ENCODE measurements at regions not wholly inside any gene's neighbourhood (a gene's known extent, or its start where the extent isn't known, plus 50 kb on each side); places are given as distances from the start of the nearest gene placed in this dataset.

- no peaks in the 10 kb centered on the region for H3K27me3 ChIP-seq (ENCODE audit: control insufficient read depth in 3 of 3, insufficient read depth in 3 of 3, low read length in 3 of 3)
- H3K9ac ChIP-seq (ENCODE audit: low read depth in 1 of 3, low read length in 3 of 3), result no peak overlapping the region
- no peaks in the 10 kb centered on the region for H3K9me3 ChIP-seq (ENCODE audit: control insufficient read depth in 3 of 3, low read length in 3 of 3)
- H3K27ac ChIP-seq (ENCODE audit: low read depth, low read length), result no peak overlapping the region
- peaks cover 0 to 3% (median 0%) of the 10 kb centered on the region in 3 donors for H3K4me1 ChIP-seq (ENCODE audit: control insufficient read depth in 3 of 3, insufficient read depth in 3 of 3, low read length in 3 of 3)
- no peak overlapping the region for H3K4me3 ChIP-seq (ENCODE audit: low read length in 3 of 3)
- H3K36me3 ChIP-seq (ENCODE audit: control insufficient read depth in 3 of 3, insufficient read depth in 3 of 3, low read length in 3 of 3), result no peaks in the 10 kb centered on the region
Measured at GRCh38 chr2:188645986-188646385, 328.2 kb upstream of the COL3A1 start.

GRCh38 chr2:188647430-188648070 is 326.6 kb upstream of the COL3A1 start:
- Histone ChIP-seq H3K9me3 (ENCODE audit: control insufficient read depth in 3 of 3, low read length in 3 of 3) (no peaks in the 10 kb centered on the region), H3K4me3 (ENCODE audit: low read length in 3 of 3) (no peak overlapping the region), H3K4me1 (ENCODE audit: control insufficient read depth in 3 of 3, insufficient read depth in 3 of 3, low read length in 3 of 3) (peaks cover 0 to 3% (median 0%) of the 10 kb centered on the region in 3 donors), H3K36me3 (ENCODE audit: control insufficient read depth in 3 of 3, insufficient read depth in 3 of 3, low read length in 3 of 3) (no peaks in the 10 kb centered on the region), H3K9ac (ENCODE audit: low read depth in 1 of 3, low read length in 3 of 3) (no peak overlapping the region), H3K27me3 (ENCODE audit: control insufficient read depth in 3 of 3, insufficient read depth in 3 of 3, low read length in 3 of 3) (no peaks in the 10 kb centered on the region), H3K27ac (ENCODE audit: low read depth, low read length) (no peak overlapping the region)

- no peak overlapping the region for H3K4me3 ChIP-seq (ENCODE audit: low read length in 3 of 3)
- no peak overlapping the region for H3K27ac ChIP-seq (ENCODE audit: low read depth, low read length)
- H3K9ac ChIP-seq (ENCODE audit: low read depth in 1 of 3, low read length in 3 of 3), result no peak overlapping the region
- H3K36me3 ChIP-seq (ENCODE audit: control insufficient read depth in 3 of 3, insufficient read depth in 3 of 3, low read length in 3 of 3), result no peaks in the 10 kb centered on the region
- H3K4me1 ChIP-seq (ENCODE audit: control insufficient read depth in 3 of 3, insufficient read depth in 3 of 3, low read length in 3 of 3), result no peaks in the 10 kb centered on the region
- H3K9me3 ChIP-seq (ENCODE audit: control insufficient read depth in 3 of 3, low read length in 3 of 3), result no peaks in the 10 kb centered on the region
- H3K27me3 ChIP-seq (ENCODE audit: control insufficient read depth in 3 of 3, insufficient read depth in 3 of 3, low read length in 3 of 3), result no peaks in the 10 kb centered on the region
Measured at GRCh38 chr2:188659656-188660406, 314.3 kb upstream of the COL3A1 start.

- no peak overlapping the region for H3K27ac ChIP-seq (ENCODE audit: low read depth, low read length)
- H3K9me3 ChIP-seq (ENCODE audit: control insufficient read depth in 3 of 3, low read length in 3 of 3), result no peaks in the 10 kb centered on the region
- no peaks in the 10 kb centered on the region for H3K4me1 ChIP-seq (ENCODE audit: control insufficient read depth in 3 of 3, insufficient read depth in 3 of 3, low read length in 3 of 3)
- no peak overlapping the region for H3K9ac ChIP-seq (ENCODE audit: low read depth in 1 of 3, low read length in 3 of 3)
- H3K27me3 ChIP-seq (ENCODE audit: control insufficient read depth in 3 of 3, insufficient read depth in 3 of 3, low read length in 3 of 3), result no peaks in the 10 kb centered on the region
- H3K4me3 ChIP-seq (ENCODE audit: low read length in 3 of 3), result no peak overlapping the region
- H3K36me3 ChIP-seq (ENCODE audit: control insufficient read depth in 3 of 3, insufficient read depth in 3 of 3, low read length in 3 of 3), result no peaks in the 10 kb centered on the region
Measured at GRCh38 chr2:188663301-188663700, 310.9 kb upstream of the COL3A1 start.

- Histone ChIP-seq H3K36me3 (ENCODE audit: control insufficient read depth in 3 of 3, insufficient read depth in 3 of 3, low read length in 3 of 3) (no peaks in the 10 kb centered on the region), H3K27me3 (ENCODE audit: control insufficient read depth in 3 of 3, insufficient read depth in 3 of 3, low read length in 3 of 3) (no peaks in the 10 kb centered on the region), H3K9me3 (ENCODE audit: control insufficient read depth in 3 of 3, low read length in 3 of 3) (no peaks in the 10 kb centered on the region), H3K4me3 (ENCODE audit: low read length in 3 of 3) (no peak overlapping the region), H3K9ac (ENCODE audit: low read depth in 1 of 3, low read length in 3 of 3) (no peak overlapping the region), H3K4me1 (ENCODE audit: control insufficient read depth in 3 of 3, insufficient read depth in 3 of 3, low read length in 3 of 3) (no peaks in the 10 kb centered on the region), H3K27ac (ENCODE audit: low read depth, low read length) (no peak overlapping the region)
Measured at GRCh38 chr2:188664416-188664815, 309.8 kb upstream of the COL3A1 start.

- Histone ChIP-seq H3K27me3 (ENCODE audit: control insufficient read depth in 3 of 3, insufficient read depth in 3 of 3, low read length in 3 of 3) (no peaks in the 10 kb centered on the region), H3K4me1 (ENCODE audit: control insufficient read depth in 3 of 3, insufficient read depth in 3 of 3, low read length in 3 of 3) (no peaks in the 10 kb centered on the region), H3K9ac (ENCODE audit: low read depth in 1 of 3, low read length in 3 of 3) (no peak overlapping the region), H3K36me3 (ENCODE audit: control insufficient read depth in 3 of 3, insufficient read depth in 3 of 3, low read length in 3 of 3) (no peaks in the 10 kb centered on the region), H3K9me3 (ENCODE audit: control insufficient read depth in 3 of 3, low read length in 3 of 3) (no peaks in the 10 kb centered on the region), H3K27ac (ENCODE audit: low read depth, low read length) (no peak overlapping the region), H3K4me3 (ENCODE audit: low read length in 3 of 3) (no peak overlapping the region)
Measured at GRCh38 chr2:188664951-188665595, 309.1 kb upstream of the COL3A1 start.

GRCh38 chr2:188665727-188666304 is 308.4 kb upstream of the COL3A1 start:
- H3K4me3 ChIP-seq (ENCODE audit: low read length in 3 of 3), result no peak overlapping the region
- no peaks in the 10 kb centered on the region for H3K27me3 ChIP-seq (ENCODE audit: control insufficient read depth in 3 of 3, insufficient read depth in 3 of 3, low read length in 3 of 3)
- no peaks in the 10 kb centered on the region for H3K4me1 ChIP-seq (ENCODE audit: control insufficient read depth in 3 of 3, insufficient read depth in 3 of 3, low read length in 3 of 3)
- H3K27ac ChIP-seq (ENCODE audit: low read depth, low read length), result no peak overlapping the region
- H3K9ac ChIP-seq (ENCODE audit: low read depth in 1 of 3, low read length in 3 of 3), result no peak overlapping the region
- H3K9me3 ChIP-seq (ENCODE audit: control insufficient read depth in 3 of 3, low read length in 3 of 3), result no peaks in the 10 kb centered on the region
- H3K36me3 ChIP-seq (ENCODE audit: control insufficient read depth in 3 of 3, insufficient read depth in 3 of 3, low read length in 3 of 3), result no peaks in the 10 kb centered on the region

- Histone ChIP-seq H3K4me3 (ENCODE audit: low read length in 3 of 3) (no peak overlapping the region), H3K27ac (ENCODE audit: low read depth, low read length) (no peak overlapping the region), H3K27me3 (ENCODE audit: control insufficient read depth in 3 of 3, insufficient read depth in 3 of 3, low read length in 3 of 3) (no peaks in the 10 kb centered on the region), H3K4me1 (ENCODE audit: control insufficient read depth in 3 of 3, insufficient read depth in 3 of 3, low read length in 3 of 3) (no peaks in the 10 kb centered on the region), H3K9me3 (ENCODE audit: control insufficient read depth in 3 of 3, low read length in 3 of 3) (no peaks in the 10 kb centered on the region), H3K36me3 (ENCODE audit: control insufficient read depth in 3 of 3, insufficient read depth in 3 of 3, low read length in 3 of 3) (no peaks in the 10 kb centered on the region), H3K9ac (ENCODE audit: low read depth in 1 of 3, low read length in 3 of 3) (no peak overlapping the region)
Measured at GRCh38 chr2:188666503-188666902, 307.7 kb upstream of the COL3A1 start.

- Histone ChIP-seq H3K9ac (ENCODE audit: low read depth in 1 of 3, low read length in 3 of 3) (no peak overlapping the region), H3K4me3 (ENCODE audit: low read length in 3 of 3) (no peak overlapping the region), H3K27ac (ENCODE audit: low read depth, low read length) (no peak overlapping the region), H3K27me3 (ENCODE audit: control insufficient read depth in 3 of 3, insufficient read depth in 3 of 3, low read length in 3 of 3) (no peaks in the 10 kb centered on the region), H3K36me3 (ENCODE audit: control insufficient read depth in 3 of 3, insufficient read depth in 3 of 3, low read length in 3 of 3) (no peaks in the 10 kb centered on the region), H3K9me3 (ENCODE audit: control insufficient read depth in 3 of 3, low read length in 3 of 3) (no peaks in the 10 kb centered on the region), H3K4me1 (ENCODE audit: control insufficient read depth in 3 of 3, insufficient read depth in 3 of 3, low read length in 3 of 3) (no peaks in the 10 kb centered on the region)
Measured at GRCh38 chr2:188668017-188668680, 306.0 kb upstream of the COL3A1 start.

Data from skeletal muscle tissue (tissue), 3 donors.